NCI-H524 (cell line): ENCODE measurements at regions not wholly inside any gene's neighbourhood (a gene's known extent, or its start where the extent isn't known, plus 50 kb on each side); places are given as distances from the start of the nearest gene placed in this dataset.

ENCODE experiments used
- DNase-seq, 2 experiments: peaks; one replicate each; lab custom pipeline; 2025; lab: John Stamatoyannopoulos, UW

DNA sequence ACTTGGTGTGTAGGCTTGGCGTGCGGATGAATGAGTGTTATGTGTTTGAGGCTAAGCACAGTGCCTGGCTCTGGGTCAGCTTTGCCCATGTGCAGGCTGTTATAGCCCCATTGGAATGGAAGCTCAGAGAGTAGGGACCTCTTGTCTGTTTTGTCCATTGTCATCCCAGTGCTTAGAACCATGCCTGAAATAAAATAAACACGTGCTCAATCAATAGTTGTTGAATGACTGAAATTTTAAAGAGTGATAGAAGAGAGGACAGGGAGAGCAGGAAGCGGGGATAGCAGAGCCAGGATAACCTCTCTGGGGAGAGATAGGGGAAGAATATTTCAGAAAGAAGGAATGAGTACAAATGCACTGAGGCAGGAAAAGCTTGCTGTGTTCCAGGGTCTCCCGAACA, 263.9 kb downstream of the HIVEP2 start:
- no peak for DNase-seq

DNA sequence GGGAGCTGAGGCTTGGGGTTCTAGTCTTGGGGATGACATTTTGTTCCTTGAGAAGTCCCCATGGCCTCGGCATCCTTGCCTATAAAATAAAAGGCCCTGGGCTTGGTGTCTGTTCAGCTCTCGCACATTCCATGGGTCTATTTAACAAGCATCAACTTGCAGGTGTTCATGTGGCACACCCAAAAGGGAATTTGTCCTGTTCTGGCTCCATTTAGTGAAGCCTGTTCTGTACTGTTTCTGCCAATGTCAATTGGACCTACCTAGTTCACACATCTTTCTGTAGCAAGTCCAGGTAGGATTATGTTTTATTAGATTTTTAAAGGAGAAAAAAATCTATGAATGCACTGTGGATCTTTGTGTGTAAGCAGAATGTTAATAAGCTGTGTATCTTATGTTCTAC, 262.0 kb downstream of the HIVEP2 start:
- DNase-seq: no peak

DNA sequence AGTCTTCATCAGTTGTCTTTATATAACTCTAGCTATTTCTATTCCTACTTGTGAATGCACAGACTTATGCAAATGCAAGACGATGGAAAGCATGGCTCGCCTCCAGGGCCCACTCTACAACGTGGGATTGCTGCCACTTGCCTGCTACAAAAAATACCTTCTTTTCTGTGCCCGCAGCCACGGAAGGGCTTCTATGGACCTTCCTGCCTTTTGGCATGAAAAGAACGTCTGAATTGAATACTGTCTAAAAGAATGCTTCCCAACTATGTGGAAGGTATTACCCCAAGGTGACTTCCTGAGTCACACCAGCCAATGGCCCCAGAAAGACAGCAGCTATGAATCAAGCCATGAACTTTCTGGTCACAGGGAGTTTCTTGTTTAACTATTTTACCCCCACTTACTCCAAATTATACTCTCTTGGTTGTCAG, 261.2 kb downstream of the HIVEP2 start:
- DNase-seq: no peak

DNA sequence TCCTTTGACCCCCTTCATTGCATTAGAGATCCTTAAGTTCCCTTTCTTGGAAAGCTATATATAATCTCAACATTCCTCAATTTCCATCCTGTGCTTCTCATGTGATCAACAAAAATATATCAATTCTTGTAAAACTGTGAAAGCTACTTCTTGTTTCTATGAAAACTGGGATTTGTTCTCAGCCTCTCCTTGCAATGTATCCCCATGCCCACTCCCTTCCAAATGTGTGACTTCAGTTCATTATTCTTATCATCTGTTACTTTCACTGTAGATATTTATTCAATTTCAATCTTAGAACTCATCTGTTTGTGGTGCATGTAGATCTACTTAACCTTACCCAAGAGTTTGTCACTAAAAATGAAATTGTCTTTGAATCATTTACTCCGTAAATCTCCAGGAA, 260.6 kb downstream of the HIVEP2 start:
- no peak for DNase-seq

DNA sequence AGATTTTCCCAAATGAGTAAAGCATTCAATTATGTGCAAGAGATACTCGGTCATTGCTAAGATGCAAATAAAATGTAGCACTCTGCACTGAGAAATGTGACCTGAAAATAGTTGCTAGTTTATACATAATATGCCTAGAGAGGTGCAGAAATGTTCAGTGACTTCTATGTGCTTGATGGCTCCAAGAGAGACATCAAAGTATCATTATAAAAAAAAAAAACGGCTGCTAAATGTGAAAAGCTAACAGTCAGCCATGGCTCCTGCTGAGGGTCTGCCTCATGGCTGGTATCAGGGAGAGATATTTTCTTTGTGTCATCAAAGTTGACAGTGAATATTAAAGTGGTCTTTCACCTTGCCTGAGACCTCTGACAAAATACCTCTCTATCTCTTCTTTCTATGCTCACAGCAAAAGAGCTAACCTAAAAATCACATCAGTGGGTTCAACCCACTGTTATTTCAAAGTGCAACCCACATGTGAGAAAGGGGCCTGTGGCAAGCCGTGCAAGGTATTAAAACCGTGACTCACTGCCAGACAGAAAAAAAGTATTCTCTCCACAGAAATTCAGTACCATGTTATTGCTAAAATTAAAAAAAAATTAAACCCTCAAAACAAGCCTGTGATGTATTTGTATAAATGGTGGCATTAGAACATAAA, 259.0 kb downstream of the HIVEP2 start:
- no peak for DNase-seq

DNA sequence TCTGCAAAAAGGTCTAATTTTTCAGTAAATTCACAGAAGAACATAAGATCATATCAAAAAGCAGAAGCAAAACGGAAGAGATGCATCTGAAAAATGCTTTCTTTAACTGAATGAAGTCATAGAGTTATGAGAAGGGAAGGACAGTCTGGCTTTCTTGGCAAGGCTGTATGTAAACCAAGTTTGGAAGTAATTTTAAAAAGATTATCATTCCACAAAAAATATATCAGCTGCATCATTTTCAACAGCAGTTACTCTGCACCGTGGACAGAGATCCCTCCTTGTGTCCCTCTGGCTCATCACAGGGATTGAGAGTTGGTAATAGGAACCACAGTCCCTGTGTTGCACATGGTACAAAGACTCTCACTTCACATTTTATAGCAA, 258.5 kb downstream of the HIVEP2 start:
- no peak for DNase-seq

DNA sequence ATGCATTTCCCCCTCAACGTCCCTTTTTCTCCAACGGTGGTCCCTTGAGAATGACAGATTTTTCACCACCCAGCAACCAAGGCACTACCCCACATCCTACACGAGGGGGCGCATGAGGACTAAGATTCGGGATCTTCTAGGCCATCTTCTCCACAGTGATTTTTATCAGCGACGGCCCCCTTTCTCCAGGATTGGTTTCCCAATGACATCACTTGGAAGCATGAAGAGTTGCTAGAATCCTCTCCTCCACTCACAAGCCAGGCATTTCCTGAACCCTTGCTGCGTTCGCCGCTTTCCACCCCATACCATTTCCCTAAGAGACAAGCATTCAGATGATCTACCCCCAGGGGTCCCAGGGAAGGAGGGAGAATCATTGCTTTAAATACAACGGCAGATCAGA, 252.0 kb downstream of the HIVEP2 start:
- peak; percentile 45 to 79 for DNase-seq

DNA sequence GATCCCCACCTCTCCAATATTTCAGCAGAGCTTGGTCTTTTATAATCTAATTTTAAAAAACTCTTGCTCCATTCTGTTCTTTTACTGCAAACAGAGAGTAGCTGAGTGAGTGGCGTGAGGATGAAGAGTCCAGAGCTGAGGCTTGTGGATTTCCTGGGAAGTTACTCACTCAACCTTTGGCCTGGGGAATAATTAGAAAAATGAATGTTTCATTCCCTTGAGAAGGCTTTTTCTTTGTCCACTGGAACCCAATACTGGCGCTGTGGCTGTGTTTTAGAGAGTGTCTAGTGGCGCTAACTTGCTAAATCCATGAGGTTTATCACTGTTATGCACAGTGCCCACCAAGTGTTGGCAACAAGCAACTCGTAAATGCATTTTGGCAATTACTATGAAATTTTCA, 251.5 kb downstream of the HIVEP2 start:
- no peak for DNase-seq

DNA sequence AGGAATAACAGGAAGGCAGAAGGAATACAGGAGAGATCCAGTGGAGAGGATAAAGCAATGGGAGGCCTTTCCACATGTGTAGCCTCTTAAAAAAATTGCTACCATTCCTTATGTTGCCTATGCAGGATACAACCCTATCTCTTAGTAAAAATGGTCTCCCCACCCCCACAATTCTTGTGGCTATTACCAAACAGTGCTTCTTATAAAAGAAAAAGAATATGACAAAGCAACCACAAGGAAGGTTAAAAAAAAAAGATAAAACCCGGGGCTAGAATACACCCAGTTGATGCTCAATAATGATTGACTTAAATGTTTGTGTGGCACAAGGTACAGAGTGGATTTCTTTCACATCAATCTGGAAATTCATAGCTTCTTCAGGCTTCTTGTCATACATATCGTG, 250.9 kb downstream of the HIVEP2 start:
- no peak for DNase-seq

DNA sequence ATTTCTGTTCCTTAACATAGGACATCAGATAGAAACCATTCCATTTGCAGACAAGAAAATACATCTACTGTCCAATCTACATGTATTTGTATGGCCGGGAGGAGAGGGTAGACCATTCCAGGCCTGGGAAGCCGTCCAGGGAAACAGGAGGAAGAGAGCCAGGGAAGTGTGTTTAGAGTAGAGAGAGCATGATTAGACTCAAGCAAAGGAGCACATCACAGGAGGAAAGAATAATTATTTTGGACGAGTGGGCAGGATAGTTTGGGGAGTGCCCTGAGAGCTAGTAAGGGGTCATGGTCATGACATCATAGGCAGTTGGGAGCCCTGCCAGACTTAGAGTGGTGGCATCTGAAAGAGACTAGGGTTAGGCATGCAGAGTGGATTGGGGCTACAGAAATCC, 250.0 kb downstream of the HIVEP2 start:
- no peak for DNase-seq

DNA sequence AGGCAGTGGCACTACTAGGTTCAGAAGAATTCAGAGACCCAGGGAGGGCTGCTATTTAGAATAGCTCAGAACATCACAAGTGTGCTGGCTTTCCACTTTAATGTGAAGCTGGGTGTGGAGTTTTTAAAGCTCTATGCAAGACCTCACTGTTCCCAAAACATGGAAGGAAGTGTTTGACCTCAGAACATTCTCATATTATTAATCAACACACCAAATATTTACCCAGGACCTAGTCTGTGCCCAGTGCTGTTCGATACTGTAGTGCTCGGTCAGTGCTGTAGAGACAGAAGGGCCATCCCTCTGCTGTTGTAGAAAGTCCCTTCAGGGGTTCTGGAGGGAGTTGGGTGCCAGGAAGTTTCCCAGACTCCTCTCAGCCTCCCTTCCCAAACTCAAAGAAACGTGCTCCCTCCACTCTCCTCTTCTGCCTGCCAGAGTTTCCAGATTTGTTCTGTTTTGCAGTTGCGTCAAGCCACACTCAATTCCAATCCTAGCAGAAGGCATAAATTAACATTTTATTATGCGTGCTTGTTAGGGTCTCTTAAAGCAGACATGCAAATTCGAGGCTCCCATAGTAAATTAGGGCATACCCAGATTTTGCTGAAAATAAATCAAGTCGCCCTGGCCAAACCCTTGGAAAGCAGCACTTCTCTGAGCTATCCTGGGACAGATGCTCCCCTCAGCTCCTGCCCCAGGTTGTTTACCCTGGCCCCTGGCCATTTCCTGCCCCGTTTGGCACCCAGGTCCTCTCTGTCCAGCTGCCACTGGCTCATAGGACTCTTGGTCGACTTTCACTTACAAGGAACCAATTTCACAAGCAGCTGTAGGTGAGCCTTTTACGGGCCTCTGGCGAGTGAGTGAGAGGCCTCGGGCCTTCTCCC, 248.6 kb downstream of the HIVEP2 start:
- no peak for DNase-seq

DNA sequence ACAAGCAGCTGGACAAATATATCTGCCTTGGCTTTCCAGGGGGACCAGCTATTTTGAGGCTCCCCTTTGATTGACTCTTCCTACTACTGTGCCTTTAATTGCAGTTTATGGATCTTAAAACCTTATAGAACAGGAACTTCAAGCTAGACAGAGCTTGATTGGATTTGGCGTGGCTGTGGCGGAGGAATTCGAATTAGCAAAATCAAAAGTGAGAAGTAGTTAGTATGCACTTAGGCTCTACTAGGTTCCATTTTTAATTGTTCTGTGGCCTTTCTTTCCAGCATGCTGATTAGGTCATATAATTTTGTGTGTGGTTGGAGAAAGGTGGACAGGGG, 248.0 kb downstream of the HIVEP2 start:
- DNase-seq: no peak

DNA sequence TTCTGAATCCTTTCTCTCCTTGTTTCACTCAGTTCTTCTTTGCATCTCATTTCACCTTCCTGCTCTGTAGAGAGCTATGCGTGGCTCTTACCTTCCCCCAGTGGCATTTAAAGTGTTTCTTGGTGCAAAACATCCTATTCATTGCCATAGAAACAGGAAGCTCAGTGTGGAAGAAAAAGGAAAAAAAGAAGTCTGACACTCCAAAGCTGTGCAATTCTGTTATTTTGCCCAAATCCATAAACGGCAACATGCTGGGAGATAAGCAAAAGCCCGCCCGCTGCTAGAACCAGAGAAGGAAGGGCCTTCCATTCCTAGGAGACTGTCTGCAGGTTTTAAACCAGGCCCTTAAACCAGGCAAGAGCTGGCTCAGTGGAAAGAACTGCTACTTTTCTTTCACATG, 247.1 kb downstream of the HIVEP2 start:
- DNase-seq: no peak

DNA sequence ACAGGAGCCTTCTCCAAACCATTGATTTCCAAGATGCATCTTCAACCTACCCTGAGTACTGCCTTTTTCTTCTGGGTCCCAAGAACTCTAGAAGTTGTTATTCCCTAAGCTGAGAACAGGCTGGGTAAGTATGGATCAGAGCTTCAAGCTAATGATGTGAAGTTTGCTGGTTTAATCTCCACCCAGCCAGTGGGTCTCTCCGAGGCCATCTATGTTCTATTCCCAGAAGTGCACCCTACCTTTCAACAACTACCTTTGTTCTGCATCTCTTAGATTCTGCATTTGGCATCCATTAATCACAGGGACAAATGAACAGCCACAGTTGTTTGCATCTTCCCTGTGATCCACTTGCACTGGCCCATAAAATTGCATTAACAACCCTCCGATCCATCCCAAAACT, 246.2 kb downstream of the HIVEP2 start:
- peak in 1 of 2 experiments; percentile 24 for DNase-seq

DNA sequence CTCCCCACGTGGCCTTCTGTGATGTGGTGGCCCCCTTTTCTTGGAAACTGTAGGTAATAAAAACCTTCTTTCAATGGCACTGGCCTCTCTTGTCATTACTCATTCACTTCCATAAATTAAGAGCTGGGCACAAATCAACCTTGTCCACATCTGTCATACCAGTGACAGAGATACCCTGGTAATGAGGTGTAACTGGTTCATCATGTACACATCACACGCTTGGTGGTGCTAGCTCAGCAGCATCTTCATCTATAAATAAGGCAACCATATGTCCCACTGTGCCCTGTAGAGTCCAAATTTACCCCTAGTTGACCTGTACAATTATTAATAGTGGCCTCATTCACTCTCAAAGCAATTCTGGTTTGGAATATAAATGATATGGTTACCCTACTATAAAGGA, 245.6 kb downstream of the HIVEP2 start:
- DNase-seq: no peak

DNA sequence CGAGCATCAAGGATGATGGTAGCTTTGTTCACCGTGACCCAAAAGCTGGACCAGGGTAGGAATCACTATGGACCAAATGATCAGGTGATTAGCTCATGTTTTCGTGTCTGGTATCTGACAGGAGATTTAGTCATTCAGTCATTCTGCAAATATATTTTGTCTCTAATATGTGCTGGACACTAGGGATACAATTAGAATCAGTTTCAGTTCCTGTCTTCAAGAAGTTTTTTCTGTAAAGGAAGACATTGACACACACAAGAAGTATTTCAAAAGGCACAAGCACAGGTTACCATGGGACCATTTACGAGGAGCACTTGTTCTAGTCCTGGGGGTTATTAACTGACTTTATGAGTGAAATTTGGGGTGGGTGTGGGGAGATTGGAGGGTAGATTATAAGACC, 244.9 kb downstream of the HIVEP2 start:
- no peak for DNase-seq

DNA sequence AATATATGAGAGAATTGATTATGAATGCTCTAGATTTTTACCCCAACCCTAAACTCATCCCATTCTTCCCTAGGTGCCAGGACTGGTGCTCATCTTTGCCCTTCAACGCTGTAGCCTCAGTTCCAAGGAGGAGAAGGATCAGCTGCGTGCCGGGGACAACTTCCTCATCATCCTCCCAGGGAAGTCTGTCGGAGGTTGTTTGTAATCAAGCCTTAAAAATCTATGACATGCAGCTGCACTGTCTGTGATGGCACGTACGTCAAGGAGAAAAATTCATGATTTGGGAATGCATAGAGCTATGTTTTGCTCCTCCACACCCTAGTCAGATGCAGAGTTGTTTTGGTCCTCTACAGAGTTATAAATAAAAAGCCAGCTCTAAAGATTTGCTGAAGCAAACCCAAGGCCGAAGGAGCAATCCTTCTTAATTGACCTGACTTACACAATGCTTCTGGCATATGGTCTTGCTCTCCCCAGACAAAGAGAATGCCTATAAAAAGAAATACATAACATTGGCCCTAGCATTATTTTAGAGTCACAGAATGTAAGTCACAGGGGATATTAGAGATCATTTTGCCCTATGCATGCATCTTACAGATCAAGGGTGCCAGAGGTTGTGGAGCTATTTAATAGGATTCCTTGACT, 244.2 kb downstream of the HIVEP2 start:
- no peak for DNase-seq
